ENCODE measurements at regions not wholly inside any gene's neighbourhood (a gene's known extent, or its start where the extent isn't known, plus 50 kb on each side); places are given as distances from the start of the nearest gene placed in this dataset.

DNA sequence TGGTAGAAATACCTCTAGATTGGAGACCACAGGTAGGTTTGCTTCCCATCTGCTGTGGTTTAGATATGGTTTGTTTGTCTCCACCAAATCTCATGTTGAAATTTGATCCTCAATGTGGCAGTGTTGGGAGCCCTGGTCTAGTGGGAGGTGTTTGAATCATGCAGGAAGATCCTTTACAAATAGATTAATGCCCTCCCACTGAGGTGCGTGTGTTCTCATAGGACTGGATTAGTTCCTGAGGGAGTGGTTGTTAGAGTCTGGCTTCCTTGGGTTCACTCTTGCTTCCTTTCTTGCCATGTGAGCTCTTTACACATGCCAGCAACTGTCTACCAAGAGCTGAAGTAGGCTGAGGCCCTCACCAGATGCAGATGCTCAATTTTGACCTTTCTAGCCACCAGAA, 391.1 kb upstream of the GRIA1 start:
- TF ChIP-seq, protein P1, sequence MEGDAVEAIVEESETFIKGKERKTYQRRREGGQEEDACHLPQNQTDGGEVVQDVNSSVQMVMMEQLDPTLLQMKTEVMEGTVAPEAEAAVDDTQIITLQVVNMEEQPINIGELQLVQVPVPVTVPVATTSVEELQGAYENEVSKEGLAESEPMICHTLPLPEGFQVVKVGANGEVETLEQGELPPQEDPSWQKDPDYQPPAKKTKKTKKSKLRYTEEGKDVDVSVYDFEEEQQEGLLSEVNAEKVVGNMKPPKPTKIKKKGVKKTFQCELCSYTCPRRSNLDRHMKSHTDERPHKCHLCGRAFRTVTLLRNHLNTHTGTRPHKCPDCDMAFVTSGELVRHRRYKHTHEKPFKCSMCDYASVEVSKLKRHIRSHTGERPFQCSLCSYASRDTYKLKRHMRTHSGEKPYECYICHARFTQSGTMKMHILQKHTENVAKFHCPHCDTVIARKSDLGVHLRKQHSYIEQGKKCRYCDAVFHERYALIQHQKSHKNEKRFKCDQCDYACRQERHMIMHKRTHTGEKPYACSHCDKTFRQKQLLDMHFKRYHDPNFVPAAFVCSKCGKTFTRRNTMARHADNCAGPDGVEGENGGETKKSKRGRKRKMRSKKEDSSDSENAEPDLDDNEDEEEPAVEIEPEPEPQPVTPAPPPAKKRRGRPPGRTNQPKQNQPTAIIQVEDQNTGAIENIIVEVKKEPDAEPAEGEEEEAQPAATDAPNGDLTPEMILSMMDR (IDR thresholded peaks at IDR 0.05), result no peak
- TF ChIP-seq EZH2 (IDR thresholded peaks at IDR 0.05; ENCODE audit: borderline replicate concordance, insufficient read depth, low read depth, low read length, poor library complexity, severe bottlenecking), result no peak
